WERI-Rb-1 (cell line): ENCODE measurements at regions not wholly inside any gene's neighbourhood (a gene's known extent, or its start where the extent isn't known, plus 50 kb on each side); places are given as distances from the start of the nearest gene placed in this dataset.

Experiments used
- DNase-seq: peaks from one replicate; pipeline ENCODE4 v3.0.0-alpha.2; 2020
- H3K27ac ChIP-seq: fragments of 250-450 bp; sonication (Bioruptor Pico); 2 replicates; pipeline ENCODE4 v1.5.1; 2020; ENCODE audit warnings: mild to moderate bottlenecking, moderate library complexity
- H3K27me3 ChIP-seq: fragments of 250-450 bp; sonication (Bioruptor Pico); 2 replicates; pipeline ENCODE4 v1.5.1; 2021; ENCODE audit warnings: mild to moderate bottlenecking, low read depth, moderate library complexity; ENCODE audit not compliant: insufficient read depth, severe bottlenecking
- H3K36me3 ChIP-seq: fragments of 250-450 bp; sonication (Bioruptor Pico); 2 replicates; pipeline ENCODE4 v1.5.1; 2020; ENCODE audit warnings: mild to moderate bottlenecking, moderate library complexity
- H3K4me3 ChIP-seq: 2 replicates; pipeline ENCODE4 v1.5.1; 2011; ENCODE audit warnings: low read depth, mild to moderate bottlenecking, control low read depth, low read length
- H3K9me3 ChIP-seq: fragments of 250-450 bp; sonication (Bioruptor Pico); 2 replicates; pipeline ENCODE4 v1.5.1; 2021; ENCODE audit warnings: mild to moderate bottlenecking, moderate library complexity; ENCODE audit not compliant: severe bottlenecking
- CTCF ChIP-seq: IDR thresholded peaks from 2 replicates; pipeline ENCODE4 v1.5.1; 2011; ENCODE audit warnings: low read depth, mild to moderate bottlenecking, control low read depth, inconsistent platforms, low read length

- Histone ChIP-seq H3K4me3 (no peak overlapping the region), H3K27me3 (no peaks in the 10 kb centered on the region), H3K9me3 (no peaks in the 10 kb centered on the region), H3K36me3 (no peaks in the 10 kb centered on the region), H3K27ac (no peak overlapping the region)
- DNase-seq = no peak
- no peak for TF ChIP-seq CTCF
These were observed 220.7 kb upstream of the KCNJ16 start for GRCh38 chr17:69854225-69854780.

GRCh38 chr17:69856946-69857345 lies 218.1 kb upstream of the KCNJ16 start:
- DNase-seq = no peak
- Histone ChIP-seq H3K27me3 (no peaks in the 10 kb centered on the region), H3K27ac (no peak overlapping the region), H3K36me3 (no peaks in the 10 kb centered on the region), H3K9me3 (no peaks in the 10 kb centered on the region), H3K4me3 (no peak overlapping the region)
- TF ChIP-seq CTCF = no peak

- Histone ChIP-seq H3K4me3 (no peak overlapping the region), H3K36me3 (no peaks in the 10 kb centered on the region), H3K27me3 (no peaks in the 10 kb centered on the region), H3K9me3 (no peaks in the 10 kb centered on the region), H3K27ac (no peak overlapping the region)
- no peak for DNase-seq
- no peak for TF ChIP-seq CTCF
These were observed 217.6 kb upstream of the KCNJ16 start for GRCh38 chr17:69857412-69857835.

GRCh38 chr17:69858460-69858859 lies 216.6 kb upstream of the KCNJ16 start:
- Histone ChIP-seq H3K36me3 (no peaks in the 10 kb centered on the region), H3K27me3 (no peaks in the 10 kb centered on the region)
- no peak for TF ChIP-seq CTCF

GRCh38 chr17:69860142-69860680 lies 214.8 kb upstream of the KCNJ16 start:
- H3K36me3 ChIP-seq = no peaks in the 10 kb centered on the region
- no peak for DNase-seq
- no peak overlapping the region for H3K4me3 ChIP-seq
- H3K27me3 ChIP-seq = no peaks in the 10 kb centered on the region
- H3K9me3 ChIP-seq = no peaks in the 10 kb centered on the region
- no peak for TF ChIP-seq CTCF
- no peak overlapping the region for H3K27ac ChIP-seq

More at GRCh38 chr17:69858460-69858859, 216.6 kb upstream of the KCNJ16 start:
- Histone ChIP-seq H3K9me3 (no peaks in the 10 kb centered on the region), H3K4me3 (no peak overlapping the region), H3K27ac (no peak overlapping the region)
- no peak for DNase-seq

GRCh38 chr17:69864462-69864861 lies 210.6 kb upstream of the KCNJ16 start:
- H3K27ac ChIP-seq = no peak overlapping the region
- no peaks in the 10 kb centered on the region for H3K27me3 ChIP-seq
- no peak overlapping the region for H3K4me3 ChIP-seq
- no peaks in the 10 kb centered on the region for H3K9me3 ChIP-seq
- DNase-seq = no peak
- H3K36me3 ChIP-seq = no peaks in the 10 kb centered on the region
- no peak for TF ChIP-seq CTCF
